ENCODE measurements at regions not wholly inside any gene's neighbourhood (a gene's known extent, or its start where the extent isn't known, plus 50 kb on each side); places are given as distances from the start of the nearest gene placed in this dataset.

GRCh38 chr12:30385706-30386105 is 310.0 kb downstream of the IPO8 start:
- H3K4me3 ChIP-seq (ENCODE audit: low read length) = no peak overlapping the region
- H3K9me3 ChIP-seq (ENCODE audit: control insufficient read depth, low read length) = no peaks in the 10 kb centered on the region
- H3K36me3 ChIP-seq (ENCODE audit: control insufficient read depth, insufficient read depth, low read length) = no peaks in the 10 kb centered on the region
- H3K27me3 ChIP-seq (ENCODE audit: control insufficient read depth, insufficient read depth, low read length) = no peaks in the 10 kb centered on the region
- no peak overlapping the region for H3K9ac ChIP-seq (ENCODE audit: low read length)
- no peaks in the 10 kb centered on the region for H3K4me1 ChIP-seq (ENCODE audit: control insufficient read depth, insufficient read depth, low read length)

- Histone ChIP-seq H3K4me1 (ENCODE audit: control insufficient read depth, insufficient read depth, low read length) (no peaks in the 10 kb centered on the region), H3K27me3 (ENCODE audit: control insufficient read depth, insufficient read depth, low read length) (no peaks in the 10 kb centered on the region), H3K9ac (ENCODE audit: low read length) (no peak overlapping the region), H3K36me3 (ENCODE audit: control insufficient read depth, insufficient read depth, low read length) (no peaks in the 10 kb centered on the region), H3K4me3 (ENCODE audit: low read length) (no peak overlapping the region), H3K9me3 (ENCODE audit: control insufficient read depth, low read length) (no peaks in the 10 kb centered on the region)
Observed at GRCh38 chr12:30384976-30385375, 310.7 kb downstream of the IPO8 start.

- no peak overlapping the region for H3K4me3 ChIP-seq (ENCODE audit: low read length)
- no peaks in the 10 kb centered on the region for H3K36me3 ChIP-seq (ENCODE audit: control insufficient read depth, insufficient read depth, low read length)
- no peaks in the 10 kb centered on the region for H3K27me3 ChIP-seq (ENCODE audit: control insufficient read depth, insufficient read depth, low read length)
Observed at GRCh38 chr12:30378307-30378706, 317.4 kb downstream of the IPO8 start.

GRCh38 chr12:30364822-30365221 is 330.8 kb downstream of the IPO8 start:
- H3K9ac ChIP-seq (ENCODE audit: low read length) = no peak overlapping the region
- no peak overlapping the region for H3K4me3 ChIP-seq (ENCODE audit: low read length)
- H3K4me1 ChIP-seq (ENCODE audit: control insufficient read depth, insufficient read depth, low read length) = no peaks in the 10 kb centered on the region
- H3K27me3 ChIP-seq (ENCODE audit: control insufficient read depth, insufficient read depth, low read length) = no peaks in the 10 kb centered on the region
- no peaks in the 10 kb centered on the region for H3K36me3 ChIP-seq (ENCODE audit: control insufficient read depth, insufficient read depth, low read length)
- no peaks in the 10 kb centered on the region for H3K9me3 ChIP-seq (ENCODE audit: control insufficient read depth, low read length)

More at GRCh38 chr12:30378307-30378706, 317.4 kb downstream of the IPO8 start:
- Histone ChIP-seq H3K9ac (ENCODE audit: low read length) (no peak overlapping the region), H3K9me3 (ENCODE audit: control insufficient read depth, low read length) (no peaks in the 10 kb centered on the region), H3K4me1 (ENCODE audit: control insufficient read depth, insufficient read depth, low read length) (no peaks in the 10 kb centered on the region)

GRCh38 chr12:30361145-30361544 is 334.5 kb downstream of the IPO8 start:
- Histone ChIP-seq H3K9ac (ENCODE audit: low read length) (no peak overlapping the region), H3K36me3 (ENCODE audit: control insufficient read depth, insufficient read depth, low read length) (no peaks in the 10 kb centered on the region), H3K4me3 (ENCODE audit: low read length) (no peak overlapping the region), H3K9me3 (ENCODE audit: control insufficient read depth, low read length) (no peaks in the 10 kb centered on the region), H3K27me3 (ENCODE audit: control insufficient read depth, insufficient read depth, low read length) (no peaks in the 10 kb centered on the region), H3K4me1 (ENCODE audit: control insufficient read depth, insufficient read depth, low read length) (no peaks in the 10 kb centered on the region)

- Histone ChIP-seq H3K36me3 (ENCODE audit: control insufficient read depth, insufficient read depth, low read length) (no peaks in the 10 kb centered on the region), H3K4me3 (ENCODE audit: low read length) (no peak overlapping the region), H3K9me3 (ENCODE audit: control insufficient read depth, low read length) (no peaks in the 10 kb centered on the region), H3K27me3 (ENCODE audit: control insufficient read depth, insufficient read depth, low read length) (no peaks in the 10 kb centered on the region), H3K4me1 (ENCODE audit: control insufficient read depth, insufficient read depth, low read length) (no peaks in the 10 kb centered on the region), H3K9ac (ENCODE audit: low read length) (no peak overlapping the region)
Observed at GRCh38 chr12:30358671-30359070, 337.0 kb downstream of the IPO8 start.

GRCh38 chr12:30357766-30358490 is 337.7 kb downstream of the IPO8 start:
- Histone ChIP-seq H3K36me3 (ENCODE audit: control insufficient read depth, insufficient read depth, low read length) (no peaks in the 10 kb centered on the region), H3K9ac (ENCODE audit: low read length) (no peak overlapping the region), H3K4me1 (ENCODE audit: control insufficient read depth, insufficient read depth, low read length) (no peaks in the 10 kb centered on the region), H3K9me3 (ENCODE audit: control insufficient read depth, low read length) (no peaks in the 10 kb centered on the region), H3K4me3 (ENCODE audit: low read length) (no peak overlapping the region), H3K27me3 (ENCODE audit: control insufficient read depth, insufficient read depth, low read length) (no peaks in the 10 kb centered on the region)

- H3K36me3 ChIP-seq (ENCODE audit: control insufficient read depth, insufficient read depth, low read length) = no peaks in the 10 kb centered on the region
- no peak overlapping the region for H3K4me3 ChIP-seq (ENCODE audit: low read length)
- H3K9me3 ChIP-seq (ENCODE audit: control insufficient read depth, low read length) = no peaks in the 10 kb centered on the region
- H3K27me3 ChIP-seq (ENCODE audit: control insufficient read depth, insufficient read depth, low read length) = no peaks in the 10 kb centered on the region
- no peak overlapping the region for H3K9ac ChIP-seq (ENCODE audit: low read length)
- H3K4me1 ChIP-seq (ENCODE audit: control insufficient read depth, insufficient read depth, low read length) = no peaks in the 10 kb centered on the region
Observed at GRCh38 chr12:30345744-30346471, 349.8 kb downstream of the IPO8 start.

GRCh38 chr12:30330565-30330964 is 365.1 kb downstream of the IPO8 start:
- Histone ChIP-seq H3K27me3 (ENCODE audit: control insufficient read depth, insufficient read depth, low read length) (no peaks in the 10 kb centered on the region), H3K4me3 (ENCODE audit: low read length) (no peak overlapping the region), H3K9me3 (ENCODE audit: control insufficient read depth, low read length) (no peaks in the 10 kb centered on the region), H3K4me1 (ENCODE audit: control insufficient read depth, insufficient read depth, low read length) (no peaks in the 10 kb centered on the region), H3K9ac (ENCODE audit: low read length) (no peak overlapping the region), H3K36me3 (ENCODE audit: control insufficient read depth, insufficient read depth, low read length) (no peaks in the 10 kb centered on the region)

GRCh38 chr12:30329281-30329680 is 366.4 kb downstream of the IPO8 start:
- Histone ChIP-seq H3K9me3 (ENCODE audit: control insufficient read depth, low read length) (no peaks in the 10 kb centered on the region), H3K4me3 (ENCODE audit: low read length) (no peak overlapping the region), H3K4me1 (ENCODE audit: control insufficient read depth, insufficient read depth, low read length) (no peaks in the 10 kb centered on the region)

GRCh38 chr12:30323008-30323407 is 372.7 kb downstream of the IPO8 start:
- no peaks in the 10 kb centered on the region for H3K36me3 ChIP-seq (ENCODE audit: control insufficient read depth, insufficient read depth, low read length)
- no peaks in the 10 kb centered on the region for H3K9me3 ChIP-seq (ENCODE audit: control insufficient read depth, low read length)
- no peaks in the 10 kb centered on the region for H3K4me1 ChIP-seq (ENCODE audit: control insufficient read depth, insufficient read depth, low read length)
- H3K9ac ChIP-seq (ENCODE audit: low read length) = no peak overlapping the region
- no peaks in the 10 kb centered on the region for H3K27me3 ChIP-seq (ENCODE audit: control insufficient read depth, insufficient read depth, low read length)
- no peak overlapping the region for H3K4me3 ChIP-seq (ENCODE audit: low read length)

More at GRCh38 chr12:30329281-30329680, 366.4 kb downstream of the IPO8 start:
- Histone ChIP-seq H3K27me3 (ENCODE audit: control insufficient read depth, insufficient read depth, low read length) (no peaks in the 10 kb centered on the region), H3K9ac (ENCODE audit: low read length) (no peak overlapping the region), H3K36me3 (ENCODE audit: control insufficient read depth, insufficient read depth, low read length) (no peaks in the 10 kb centered on the region)

- no peaks in the 10 kb centered on the region for H3K36me3 ChIP-seq (ENCODE audit: control insufficient read depth, insufficient read depth, low read length)
- H3K27me3 ChIP-seq (ENCODE audit: control insufficient read depth, insufficient read depth, low read length) = no peaks in the 10 kb centered on the region
- H3K9ac ChIP-seq (ENCODE audit: low read length) = no peak overlapping the region
- no peaks in the 10 kb centered on the region for H3K9me3 ChIP-seq (ENCODE audit: control insufficient read depth, low read length)
- H3K4me3 ChIP-seq (ENCODE audit: low read length) = no peak overlapping the region
- H3K4me1 ChIP-seq (ENCODE audit: control insufficient read depth, insufficient read depth, low read length) = no peaks in the 10 kb centered on the region
Observed at GRCh38 chr12:30320561-30320960, 375.1 kb downstream of the IPO8 start.

Data from mucosa of stomach (tissue), 1 donor.